ENCODE measurements at regions not wholly inside any gene's neighbourhood (a gene's known extent, or its start where the extent isn't known, plus 50 kb on each side); places are given as distances from the start of the nearest gene placed in this dataset.

DNA sequence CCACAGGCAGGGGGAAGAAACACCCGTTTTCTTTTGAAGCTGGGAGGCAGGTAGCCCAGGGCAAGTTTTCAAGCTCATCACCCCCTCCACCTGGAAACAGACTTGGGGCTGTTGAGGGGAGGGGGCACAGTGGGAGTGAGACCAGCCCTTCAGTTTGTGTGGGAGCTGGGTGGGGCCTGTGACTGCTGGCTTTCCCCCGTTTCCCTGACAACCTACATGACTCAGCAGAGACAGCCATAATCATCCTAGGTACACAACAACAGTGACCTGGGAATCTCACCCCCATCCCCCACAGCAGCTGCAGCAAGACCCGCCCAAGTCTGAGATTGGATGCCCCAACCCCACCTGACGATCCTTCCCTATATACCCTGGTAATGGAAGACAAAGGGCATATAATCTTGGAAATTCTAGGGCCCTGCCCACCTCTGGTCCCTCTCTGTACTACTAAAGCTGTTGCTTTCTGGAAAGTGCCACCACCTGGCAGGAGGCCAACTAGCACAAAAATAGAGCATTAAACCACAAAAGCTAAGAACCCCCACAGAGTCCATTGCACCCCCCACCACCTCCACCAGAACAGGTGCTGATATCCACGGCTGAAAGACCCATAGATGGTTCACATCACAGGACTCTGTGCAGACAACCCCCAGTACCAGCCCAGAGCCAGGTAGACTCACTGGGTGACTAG is 422.2 kb upstream of the SGO1 start:
- Mint-ChIP-seq H3K9me3 (peaks cover 22 to 67% (median 52%) of the 10 kb centered on the region in 7 donors), H3K4me1 (no peaks in the 10 kb centered on the region), H3K27me3 (no peaks in the 10 kb centered on the region), H3K4me3 (no peak overlapping the region), H3K27ac (peak overlapping the region in 1 of 6 donors; percentile 71), H3K36me3 (peaks cover 6 to 31% of the 10 kb centered on the region in 2 donors)
- ATAC-seq (ENCODE audit: low read depth in 2 of 2) (no peak), DNase-seq (no peak)

- peaks cover 6 to 12% of the 10 kb centered on the region in 2 donors for H3K36me3 Mint-ChIP-seq
- DNase-seq (no peak), ATAC-seq (ENCODE audit: low read depth in 2 of 2) (no peak)
- H3K4me3 Mint-ChIP-seq, result no peak overlapping the region
- H3K27me3 Mint-ChIP-seq, result no peaks in the 10 kb centered on the region
- no peak overlapping the region for H3K27ac Mint-ChIP-seq
- peaks cover 0 to 8% (median 0%) of the 10 kb centered on the region in 3 donors for H3K4me1 Mint-ChIP-seq
- peaks cover 16 to 48% (median 29%) of the 10 kb centered on the region in 7 donors for H3K9me3 Mint-ChIP-seq
Measured at GRCh38 chr3:20604659-20605058, 418.7 kb upstream of the SGO1 start.

DNA sequence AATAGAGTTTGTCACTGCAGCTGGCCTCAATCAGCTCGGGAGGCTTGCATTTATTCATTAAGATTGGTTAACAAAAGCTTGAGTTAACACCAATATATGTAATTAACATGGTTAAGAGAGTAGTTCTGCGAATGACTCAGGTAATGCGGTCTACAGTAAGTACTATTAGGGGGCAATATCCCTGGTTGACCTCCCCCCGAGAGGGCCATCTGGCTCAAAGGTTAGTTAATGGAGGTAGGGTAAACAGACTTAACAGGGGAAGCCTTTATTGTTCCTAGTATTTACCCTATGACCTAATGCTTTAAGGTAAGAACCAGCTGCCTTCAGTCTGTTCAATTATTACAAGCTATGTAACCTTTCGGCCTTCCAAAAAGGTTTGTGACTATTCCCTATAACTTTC is 403.3 kb upstream of the SGO1 start:
- DNase-seq (no peak), ATAC-seq (ENCODE audit: low read depth in 2 of 2) (no peak)
- Mint-ChIP-seq H3K27ac (no peak overlapping the region), H3K9me3 (peaks cover 4 to 24% (median 17%) of the 10 kb centered on the region in 7 donors), H3K4me1 (no peaks in the 10 kb centered on the region), H3K27me3 (no peaks in the 10 kb centered on the region), H3K4me3 (peak overlapping the region in 1 of 8 donors; percentile 10), H3K36me3 (no peaks in the 10 kb centered on the region)

- H3K4me1 Mint-ChIP-seq, result no peaks in the 10 kb centered on the region
- DNase-seq (no peak), ATAC-seq (ENCODE audit: low read depth in 2 of 2) (no peak)
- H3K4me3 Mint-ChIP-seq, result no peak overlapping the region
- no peaks in the 10 kb centered on the region for H3K36me3 Mint-ChIP-seq
- no peak overlapping the region for H3K27ac Mint-ChIP-seq
- no peaks in the 10 kb centered on the region for H3K27me3 Mint-ChIP-seq
- H3K9me3 Mint-ChIP-seq, result peaks cover 4 to 24% (median 17%) of the 10 kb centered on the region in 7 donors
Measured at GRCh38 chr3:20588781-20589180, 402.8 kb upstream of the SGO1 start.

DNA sequence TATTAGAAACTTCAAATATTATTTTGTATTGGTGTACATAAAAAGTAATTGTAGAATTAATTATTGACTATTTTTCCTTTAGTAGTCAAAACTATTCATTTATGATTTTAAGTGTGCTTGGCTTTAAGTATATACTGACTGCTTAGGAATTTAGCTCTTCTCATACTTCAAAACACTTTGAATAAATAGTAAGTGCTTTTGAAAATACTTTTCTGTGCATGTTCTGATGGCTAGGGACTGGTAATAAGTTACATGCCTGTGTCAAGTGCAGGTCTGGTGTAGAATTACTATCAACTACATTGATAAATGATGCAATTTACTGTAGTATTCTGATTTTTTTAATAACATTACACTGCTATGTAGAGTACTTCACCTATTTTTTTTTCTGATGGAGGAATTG is 397.6 kb upstream of the SGO1 start:
- H3K27ac Mint-ChIP-seq, result no peak overlapping the region
- ATAC-seq (ENCODE audit: low read depth in 2 of 2) (no peak), DNase-seq (no peak)
- no peaks in the 10 kb centered on the region for H3K36me3 Mint-ChIP-seq
- H3K4me3 Mint-ChIP-seq, result no peak overlapping the region
- H3K9me3 Mint-ChIP-seq, result peaks cover 0 to 3% (median 0%) of the 10 kb centered on the region in 7 donors
- no peaks in the 10 kb centered on the region for H3K27me3 Mint-ChIP-seq
- no peaks in the 10 kb centered on the region for H3K4me1 Mint-ChIP-seq

DNA sequence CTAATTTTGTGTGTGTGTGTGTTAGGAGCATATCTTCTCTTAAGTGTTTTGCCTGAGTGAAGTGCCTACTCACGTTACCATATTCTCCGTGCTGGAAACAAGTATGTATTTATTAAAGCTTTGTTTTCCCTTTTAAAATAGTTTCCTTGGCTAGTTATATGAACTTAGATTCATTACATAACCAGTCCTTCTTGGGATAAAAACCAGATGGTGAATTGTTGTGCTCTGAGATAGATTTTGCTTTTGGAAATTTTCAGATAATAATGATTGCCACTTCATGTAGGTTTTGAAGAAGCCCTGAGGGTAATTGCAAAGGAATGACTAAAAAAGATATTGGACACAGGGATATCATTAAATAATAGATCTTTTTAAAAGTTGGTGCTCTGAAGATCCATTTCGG is 390.2 kb upstream of the SGO1 start:
- H3K4me3 Mint-ChIP-seq, result no peak overlapping the region
- no peaks in the 10 kb centered on the region for H3K36me3 Mint-ChIP-seq
- H3K27me3 Mint-ChIP-seq, result no peaks in the 10 kb centered on the region
- peaks cover 0 to 2% (median 0%) of the 10 kb centered on the region in 7 donors for H3K9me3 Mint-ChIP-seq
- DNase-seq (no peak), ATAC-seq (ENCODE audit: low read depth in 2 of 2) (no peak)
- H3K4me1 Mint-ChIP-seq, result no peaks in the 10 kb centered on the region
- H3K27ac Mint-ChIP-seq, result no peak overlapping the region

DNA sequence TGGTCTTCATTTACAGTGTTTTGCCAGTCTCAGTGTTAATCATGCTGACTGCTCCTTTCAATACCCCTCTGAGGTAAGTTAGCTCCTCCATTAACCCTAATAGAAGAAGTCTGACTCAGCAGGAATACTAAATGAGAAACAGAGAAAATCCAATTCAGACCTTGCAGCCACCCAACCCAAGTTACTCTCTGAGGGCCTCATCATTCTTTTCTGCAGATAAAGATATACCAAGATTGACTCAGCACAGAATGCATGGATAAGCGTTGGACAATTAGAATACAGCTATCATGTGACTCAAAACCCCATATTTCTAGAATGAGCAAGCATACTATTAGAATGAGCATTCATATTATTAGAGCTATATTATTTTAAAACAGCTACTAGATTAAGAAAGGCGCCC is 389.1 kb upstream of the SGO1 start:
- H3K4me3 Mint-ChIP-seq, result no peak overlapping the region
- H3K36me3 Mint-ChIP-seq, result no peaks in the 10 kb centered on the region
- no peaks in the 10 kb centered on the region for H3K27me3 Mint-ChIP-seq
- ATAC-seq (ENCODE audit: low read depth in 2 of 2) (no peak), DNase-seq (no peak)
- peaks cover 0 to 2% (median 0%) of the 10 kb centered on the region in 7 donors for H3K9me3 Mint-ChIP-seq
- H3K27ac Mint-ChIP-seq, result no peak overlapping the region
- H3K4me1 Mint-ChIP-seq, result no peaks in the 10 kb centered on the region

GRCh38 chr3:20574746-20575145 is 388.7 kb upstream of the SGO1 start:
- no peak overlapping the region for H3K4me3 Mint-ChIP-seq
- peaks cover 0 to 2% (median 0%) of the 10 kb centered on the region in 7 donors for H3K9me3 Mint-ChIP-seq
- H3K27ac Mint-ChIP-seq, result no peak overlapping the region
- H3K27me3 Mint-ChIP-seq, result no peaks in the 10 kb centered on the region
- ATAC-seq (ENCODE audit: low read depth in 2 of 2) (no peak), DNase-seq (no peak)
- H3K36me3 Mint-ChIP-seq, result no peaks in the 10 kb centered on the region
- H3K4me1 Mint-ChIP-seq, result no peaks in the 10 kb centered on the region

- H3K36me3 Mint-ChIP-seq, result no peaks in the 10 kb centered on the region
- H3K27ac Mint-ChIP-seq, result no peak overlapping the region
- H3K9me3 Mint-ChIP-seq, result peaks cover 0 to 3% (median 0%) of the 10 kb centered on the region in 7 donors
- ATAC-seq (ENCODE audit: low read depth in 2 of 2) (no peak), DNase-seq (no peak)
- no peak overlapping the region for H3K4me3 Mint-ChIP-seq
- no peaks in the 10 kb centered on the region for H3K27me3 Mint-ChIP-seq
- no peaks in the 10 kb centered on the region for H3K4me1 Mint-ChIP-seq
Measured at GRCh38 chr3:20573175-20573574, 387.2 kb upstream of the SGO1 start.

- H3K27ac Mint-ChIP-seq, result no peak overlapping the region
- ATAC-seq (ENCODE audit: low read depth in 2 of 2), result no peak
- no peaks in the 10 kb centered on the region for H3K4me1 Mint-ChIP-seq
- no peaks in the 10 kb centered on the region for H3K27me3 Mint-ChIP-seq
- no peaks in the 10 kb centered on the region for H3K36me3 Mint-ChIP-seq
- peaks cover 0 to 3% (median 0%) of the 10 kb centered on the region in 7 donors for H3K9me3 Mint-ChIP-seq
- no peak for DNase-seq
- no peak overlapping the region for H3K4me3 Mint-ChIP-seq
Measured at GRCh38 chr3:20572473-20572872, 386.5 kb upstream of the SGO1 start.

GRCh38 chr3:20569310-20569709 is 383.3 kb upstream of the SGO1 start:
- Mint-ChIP-seq H3K36me3 (no peaks in the 10 kb centered on the region), H3K4me1 (no peaks in the 10 kb centered on the region), H3K9me3 (peaks cover 0 to 3% (median 0%) of the 10 kb centered on the region in 7 donors)

GRCh38 chr3:20564966-20565365 is 379.0 kb upstream of the SGO1 start:
- no peak overlapping the region for H3K27ac Mint-ChIP-seq
- H3K27me3 Mint-ChIP-seq, result no peaks in the 10 kb centered on the region
- peaks cover 0 to 5% (median 3%) of the 10 kb centered on the region in 7 donors for H3K9me3 Mint-ChIP-seq
- DNase-seq (no peak), ATAC-seq (ENCODE audit: low read depth in 2 of 2) (no peak)
- no peaks in the 10 kb centered on the region for H3K4me1 Mint-ChIP-seq
- H3K36me3 Mint-ChIP-seq, result no peaks in the 10 kb centered on the region
- H3K4me3 Mint-ChIP-seq, result no peak overlapping the region

More at GRCh38 chr3:20569310-20569709, 383.3 kb upstream of the SGO1 start:
- no peak overlapping the region for H3K4me3 Mint-ChIP-seq
- DNase-seq (no peak), ATAC-seq (ENCODE audit: low read depth in 2 of 2) (no peak)
- no peaks in the 10 kb centered on the region for H3K27me3 Mint-ChIP-seq
- no peak overlapping the region for H3K27ac Mint-ChIP-seq

DNA sequence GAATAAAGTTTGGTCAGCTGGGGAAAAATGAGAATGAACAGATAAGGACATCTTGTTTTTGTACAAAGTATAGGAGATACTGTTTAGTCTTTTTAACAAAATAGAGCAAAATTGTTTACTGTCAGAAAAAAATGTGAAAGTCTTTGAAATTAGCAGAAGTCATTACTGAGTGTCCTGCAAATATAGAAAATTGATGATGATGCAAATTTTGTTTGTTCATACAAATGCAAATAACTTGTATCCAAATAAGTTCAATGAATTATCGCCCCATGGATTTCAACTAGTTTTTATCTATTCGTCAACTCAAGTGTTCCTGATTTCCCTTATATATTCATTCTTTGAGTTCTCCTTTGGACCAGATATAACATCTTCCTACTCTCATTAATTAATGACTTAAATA is 378.0 kb upstream of the SGO1 start:
- DNase-seq (no peak), ATAC-seq (ENCODE audit: low read depth in 2 of 2) (no peak)
- H3K36me3 Mint-ChIP-seq, result no peaks in the 10 kb centered on the region
- no peak overlapping the region for H3K4me3 Mint-ChIP-seq
- no peak overlapping the region for H3K27ac Mint-ChIP-seq
- no peaks in the 10 kb centered on the region for H3K27me3 Mint-ChIP-seq
- H3K4me1 Mint-ChIP-seq, result no peaks in the 10 kb centered on the region
- peaks cover 0 to 3% (median 2%) of the 10 kb centered on the region in 7 donors for H3K9me3 Mint-ChIP-seq

- Mint-ChIP-seq H3K36me3 (no peaks in the 10 kb centered on the region), H3K27me3 (no peaks in the 10 kb centered on the region), H3K27ac (no peak overlapping the region), H3K9me3 (peaks cover 0 to 3% (median 2%) of the 10 kb centered on the region in 7 donors), H3K4me1 (no peaks in the 10 kb centered on the region), H3K4me3 (no peak overlapping the region)
- ATAC-seq (ENCODE audit: low read depth in 2 of 2) (no peak), DNase-seq (no peak)
Measured at GRCh38 chr3:20563251-20563650, 377.2 kb upstream of the SGO1 start.
